ENCODE measurements at regions not wholly inside any gene's neighbourhood (a gene's known extent, or its start where the extent isn't known, plus 50 kb on each side); places are given as distances from the start of the nearest gene placed in this dataset.

DNA sequence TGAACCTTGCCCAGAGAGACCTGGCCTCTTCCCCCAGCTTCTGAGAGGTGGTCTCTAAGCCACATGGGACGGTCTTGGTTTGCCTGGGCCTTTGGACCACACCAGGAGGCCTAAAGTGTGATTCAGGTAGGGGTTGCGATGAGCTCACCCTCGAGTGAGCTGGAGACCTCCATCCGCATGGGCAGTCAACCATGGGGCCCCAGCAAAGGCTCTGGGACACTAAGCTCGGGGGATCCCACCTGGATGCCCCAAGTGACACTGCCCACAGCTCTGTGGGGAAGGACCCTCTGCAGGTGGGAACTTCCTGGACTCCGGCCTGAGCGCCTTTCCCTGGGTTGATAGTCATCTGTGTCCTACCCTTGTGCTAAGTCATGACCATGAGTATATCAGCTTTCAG lies 57.1 kb upstream of the FAM20C start:
- CTCF ChIA-PET = no interaction called here
- POLR2A ChIA-PET = no interaction called here
- TF ChIP-seq ZNF671 (CRISPR knock-in tag; IDR thresholded peaks at IDR 0.05) (no peak), OVOL2 (CRISPR knock-in tag; IDR thresholded peaks at IDR 0.05; ENCODE audit: borderline replicate concordance) (no peak), SMAD3 (CRISPR knock-in tag; IDR thresholded peaks at IDR 0.05; ENCODE audit: borderline replicate concordance) (no peak), ETV6 (CRISPR knock-in tag; IDR thresholded peaks at IDR 0.05) (no peak), KAT7 (CRISPR knock-in tag; IDR thresholded peaks at IDR 0.05; ENCODE audit: borderline replicate concordance) (no peak), JAZF1 (CRISPR knock-in tag; IDR thresholded peaks at IDR 0.05) (no peak), RORB (CRISPR knock-in tag; IDR thresholded peaks at IDR 0.05) (no peak), NR2C2 (CRISPR knock-in tag; IDR thresholded peaks at IDR 0.05) (no peak), ZNF232 (CRISPR knock-in tag; IDR thresholded peaks at IDR 0.05) (no peak)
- TF ChIP-seq, protein P1, sequence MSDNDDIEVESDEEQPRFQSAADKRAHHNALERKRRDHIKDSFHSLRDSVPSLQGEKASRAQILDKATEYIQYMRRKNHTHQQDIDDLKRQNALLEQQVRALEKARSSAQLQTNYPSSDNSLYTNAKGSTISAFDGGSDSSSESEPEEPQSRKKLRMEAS (CRISPR knock-in tag; IDR thresholded peaks at IDR 0.05) = no peak
- Mint-ChIP-seq H3K4me1 (peaks cover 19% of the 10 kb centered on the region), H3K27me3 (ENCODE audit: low read depth) (no peaks in the 10 kb centered on the region), H3K27ac (no peak overlapping the region), H3K4me3 (no peak overlapping the region), H3K9me3 (no peaks in the 10 kb centered on the region), H3K36me3 (no peaks in the 10 kb centered on the region)
- DNase-seq (ENCODE audit: low spot score) (no peak), ATAC-seq (no peak)

DNA sequence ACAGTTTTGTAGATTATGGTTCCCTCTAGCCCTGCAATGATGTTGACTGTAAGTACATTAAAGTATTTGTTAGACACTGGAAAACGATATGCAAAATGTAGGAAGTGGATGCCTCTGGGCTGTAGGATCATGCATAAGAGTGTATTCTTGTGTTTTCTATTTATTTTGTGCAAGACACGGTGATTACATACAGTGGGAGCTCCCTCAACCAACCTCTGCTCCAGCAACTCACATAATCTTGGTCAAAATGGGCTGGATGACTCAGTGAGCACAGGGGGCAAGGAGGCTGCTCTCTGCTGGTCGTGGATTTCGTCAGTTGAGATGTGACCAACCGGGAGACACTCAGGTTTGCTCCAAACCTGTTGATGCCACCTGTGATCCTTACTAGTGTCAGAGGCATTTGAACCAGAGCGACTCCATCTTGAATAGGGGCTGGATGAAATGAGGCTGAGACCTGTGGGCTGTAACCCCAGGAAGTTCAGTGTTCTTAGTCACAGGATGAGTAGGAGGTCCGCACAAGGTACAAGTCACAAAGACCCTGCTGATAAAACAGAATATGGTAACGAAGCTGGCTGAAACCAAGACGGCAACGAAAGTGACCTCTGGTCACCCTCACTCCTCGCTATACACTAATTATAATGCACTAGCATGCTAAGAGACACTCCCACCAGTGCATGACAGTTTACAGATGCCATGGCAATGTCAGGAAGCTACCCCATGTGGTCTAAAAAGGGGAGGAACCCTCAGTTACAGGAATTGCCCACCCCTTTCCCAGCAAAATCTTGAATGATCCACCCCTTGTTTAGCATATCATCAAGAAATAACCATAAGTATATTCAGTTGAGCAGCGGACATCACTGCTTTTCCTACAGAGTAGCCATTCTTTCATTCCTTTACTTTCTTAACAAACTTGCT lies 56.4 kb upstream of the FAM20C start:
- peaks cover 20% of the 10 kb centered on the region for H3K4me1 Mint-ChIP-seq
- no peak overlapping the region for H3K27ac Mint-ChIP-seq
- POLR2A ChIA-PET = no interaction called here
- DNase-seq (ENCODE audit: low spot score) (no peak), ATAC-seq (no peak)
- H3K4me3 Mint-ChIP-seq = no peak overlapping the region
- no peaks in the 10 kb centered on the region for H3K36me3 Mint-ChIP-seq
- no peaks in the 10 kb centered on the region for H3K27me3 Mint-ChIP-seq (ENCODE audit: low read depth)
- CTCF ChIA-PET = no interaction called here
- no peaks in the 10 kb centered on the region for H3K9me3 Mint-ChIP-seq
- TF ChIP-seq, protein P2, sequence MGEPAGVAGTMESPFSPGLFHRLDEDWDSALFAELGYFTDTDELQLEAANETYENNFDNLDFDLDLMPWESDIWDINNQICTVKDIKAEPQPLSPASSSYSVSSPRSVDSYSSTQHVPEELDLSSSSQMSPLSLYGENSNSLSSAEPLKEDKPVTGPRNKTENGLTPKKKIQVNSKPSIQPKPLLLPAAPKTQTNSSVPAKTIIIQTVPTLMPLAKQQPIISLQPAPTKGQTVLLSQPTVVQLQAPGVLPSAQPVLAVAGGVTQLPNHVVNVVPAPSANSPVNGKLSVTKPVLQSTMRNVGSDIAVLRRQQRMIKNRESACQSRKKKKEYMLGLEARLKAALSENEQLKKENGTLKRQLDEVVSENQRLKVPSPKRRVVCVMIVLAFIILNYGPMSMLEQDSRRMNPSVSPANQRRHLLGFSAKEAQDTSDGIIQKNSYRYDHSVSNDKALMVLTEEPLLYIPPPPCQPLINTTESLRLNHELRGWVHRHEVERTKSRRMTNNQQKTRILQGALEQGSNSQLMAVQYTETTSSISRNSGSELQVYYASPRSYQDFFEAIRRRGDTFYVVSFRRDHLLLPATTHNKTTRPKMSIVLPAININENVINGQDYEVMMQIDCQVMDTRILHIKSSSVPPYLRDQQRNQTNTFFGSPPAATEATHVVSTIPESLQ (CRISPR knock-in tag; IDR thresholded peaks at IDR 0.05) = no peak
- TF ChIP-seq, protein P3, sequence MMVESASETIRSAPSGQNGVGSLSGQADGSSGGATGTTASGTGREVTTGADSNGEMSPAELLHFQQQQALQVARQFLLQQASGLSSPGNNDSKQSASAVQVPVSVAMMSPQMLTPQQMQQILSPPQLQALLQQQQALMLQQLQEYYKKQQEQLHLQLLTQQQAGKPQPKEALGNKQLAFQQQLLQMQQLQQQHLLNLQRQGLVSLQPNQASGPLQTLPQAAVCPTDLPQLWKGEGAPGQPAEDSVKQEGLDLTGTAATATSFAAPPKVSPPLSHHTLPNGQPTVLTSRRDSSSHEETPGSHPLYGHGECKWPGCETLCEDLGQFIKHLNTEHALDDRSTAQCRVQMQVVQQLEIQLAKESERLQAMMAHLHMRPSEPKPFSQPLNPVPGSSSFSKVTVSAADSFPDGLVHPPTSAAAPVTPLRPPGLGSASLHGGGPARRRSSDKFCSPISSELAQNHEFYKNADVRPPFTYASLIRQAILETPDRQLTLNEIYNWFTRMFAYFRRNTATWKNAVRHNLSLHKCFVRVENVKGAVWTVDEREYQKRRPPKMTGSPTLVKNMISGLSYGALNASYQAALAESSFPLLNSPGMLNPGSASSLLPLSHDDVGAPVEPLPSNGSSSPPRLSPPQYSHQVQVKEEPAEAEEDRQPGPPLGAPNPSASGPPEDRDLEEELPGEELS (CRISPR knock-in tag; IDR thresholded peaks at IDR 0.05) = no peak
- TF ChIP-seq ZNF219 (CRISPR knock-in tag; IDR thresholded peaks at IDR 0.05; ENCODE audit: borderline replicate concordance) (no peak), ZNF138 (CRISPR knock-in tag; conservative IDR thresholded peaks at IDR 0.05) (no peak), ZNF232 (CRISPR knock-in tag; IDR thresholded peaks at IDR 0.05) (no peak), ZNF317 (CRISPR knock-in tag; IDR thresholded peaks at IDR 0.05; ENCODE audit: borderline replicate concordance, low read depth) (no peak)
- TF ChIP-seq, protein P1 (CRISPR knock-in tag; IDR thresholded peaks at IDR 0.05) = no peak
- TF ChIP-seq, protein P4, sequence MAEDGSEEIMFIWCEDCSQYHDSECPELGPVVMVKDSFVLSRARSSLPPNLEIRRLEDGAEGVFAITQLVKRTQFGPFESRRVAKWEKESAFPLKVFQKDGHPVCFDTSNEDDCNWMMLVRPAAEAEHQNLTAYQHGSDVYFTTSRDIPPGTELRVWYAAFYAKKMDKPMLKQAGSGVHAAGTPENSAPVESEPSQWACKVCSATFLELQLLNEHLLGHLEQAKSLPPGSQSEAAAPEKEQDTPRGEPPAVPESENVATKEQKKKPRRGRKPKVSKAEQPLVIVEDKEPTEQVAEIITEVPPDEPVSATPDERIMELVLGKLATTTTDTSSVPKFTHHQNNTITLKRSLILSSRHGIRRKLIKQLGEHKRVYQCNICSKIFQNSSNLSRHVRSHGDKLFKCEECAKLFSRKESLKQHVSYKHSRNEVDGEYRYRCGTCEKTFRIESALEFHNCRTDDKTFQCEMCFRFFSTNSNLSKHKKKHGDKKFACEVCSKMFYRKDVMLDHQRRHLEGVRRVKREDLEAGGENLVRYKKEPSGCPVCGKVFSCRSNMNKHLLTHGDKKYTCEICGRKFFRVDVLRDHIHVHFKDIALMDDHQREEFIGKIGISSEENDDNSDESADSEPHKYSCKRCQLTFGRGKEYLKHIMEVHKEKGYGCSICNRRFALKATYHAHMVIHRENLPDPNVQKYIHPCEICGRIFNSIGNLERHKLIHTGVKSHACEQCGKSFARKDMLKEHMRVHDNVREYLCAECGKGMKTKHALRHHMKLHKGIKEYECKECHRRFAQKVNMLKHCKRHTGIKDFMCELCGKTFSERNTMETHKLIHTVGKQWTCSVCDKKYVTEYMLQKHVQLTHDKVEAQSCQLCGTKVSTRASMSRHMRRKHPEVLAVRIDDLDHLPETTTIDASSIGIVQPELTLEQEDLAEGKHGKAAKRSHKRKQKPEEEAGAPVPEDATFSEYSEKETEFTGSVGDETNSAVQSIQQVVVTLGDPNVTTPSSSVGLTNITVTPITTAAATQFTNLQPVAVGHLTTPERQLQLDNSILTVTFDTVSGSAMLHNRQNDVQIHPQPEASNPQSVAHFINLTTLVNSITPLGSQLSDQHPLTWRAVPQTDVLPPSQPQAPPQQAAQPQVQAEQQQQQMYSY (CRISPR knock-in tag; IDR thresholded peaks at IDR 0.05) = no peak
- TF ChIP-seq, protein P5, sequence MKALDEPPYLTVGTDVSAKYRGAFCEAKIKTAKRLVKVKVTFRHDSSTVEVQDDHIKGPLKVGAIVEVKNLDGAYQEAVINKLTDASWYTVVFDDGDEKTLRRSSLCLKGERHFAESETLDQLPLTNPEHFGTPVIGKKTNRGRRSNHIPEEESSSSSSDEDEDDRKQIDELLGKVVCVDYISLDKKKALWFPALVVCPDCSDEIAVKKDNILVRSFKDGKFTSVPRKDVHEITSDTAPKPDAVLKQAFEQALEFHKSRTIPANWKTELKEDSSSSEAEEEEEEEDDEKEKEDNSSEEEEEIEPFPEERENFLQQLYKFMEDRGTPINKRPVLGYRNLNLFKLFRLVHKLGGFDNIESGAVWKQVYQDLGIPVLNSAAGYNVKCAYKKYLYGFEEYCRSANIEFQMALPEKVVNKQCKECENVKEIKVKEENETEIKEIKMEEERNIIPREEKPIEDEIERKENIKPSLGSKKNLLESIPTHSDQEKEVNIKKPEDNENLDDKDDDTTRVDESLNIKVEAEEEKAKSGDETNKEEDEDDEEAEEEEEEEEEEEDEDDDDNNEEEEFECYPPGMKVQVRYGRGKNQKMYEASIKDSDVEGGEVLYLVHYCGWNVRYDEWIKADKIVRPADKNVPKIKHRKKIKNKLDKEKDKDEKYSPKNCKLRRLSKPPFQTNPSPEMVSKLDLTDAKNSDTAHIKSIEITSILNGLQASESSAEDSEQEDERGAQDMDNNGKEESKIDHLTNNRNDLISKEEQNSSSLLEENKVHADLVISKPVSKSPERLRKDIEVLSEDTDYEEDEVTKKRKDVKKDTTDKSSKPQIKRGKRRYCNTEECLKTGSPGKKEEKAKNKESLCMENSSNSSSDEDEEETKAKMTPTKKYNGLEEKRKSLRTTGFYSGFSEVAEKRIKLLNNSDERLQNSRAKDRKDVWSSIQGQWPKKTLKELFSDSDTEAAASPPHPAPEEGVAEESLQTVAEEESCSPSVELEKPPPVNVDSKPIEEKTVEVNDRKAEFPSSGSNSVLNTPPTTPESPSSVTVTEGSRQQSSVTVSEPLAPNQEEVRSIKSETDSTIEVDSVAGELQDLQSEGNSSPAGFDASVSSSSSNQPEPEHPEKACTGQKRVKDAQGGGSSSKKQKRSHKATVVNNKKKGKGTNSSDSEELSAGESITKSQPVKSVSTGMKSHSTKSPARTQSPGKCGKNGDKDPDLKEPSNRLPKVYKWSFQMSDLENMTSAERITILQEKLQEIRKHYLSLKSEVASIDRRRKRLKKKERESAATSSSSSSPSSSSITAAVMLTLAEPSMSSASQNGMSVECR (CRISPR knock-in tag; IDR thresholded peaks at IDR 0.05; ENCODE audit: borderline replicate concordance) = no peak
- TF ChIP-seq, protein P6, sequence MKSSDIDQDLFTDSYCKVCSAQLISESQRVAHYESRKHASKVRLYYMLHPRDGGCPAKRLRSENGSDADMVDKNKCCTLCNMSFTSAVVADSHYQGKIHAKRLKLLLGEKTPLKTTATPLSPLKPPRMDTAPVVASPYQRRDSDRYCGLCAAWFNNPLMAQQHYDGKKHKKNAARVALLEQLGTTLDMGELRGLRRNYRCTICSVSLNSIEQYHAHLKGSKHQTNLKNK (CRISPR knock-in tag; IDR thresholded peaks at IDR 0.05) = no peak
- TF ChIP-seq, protein P7, sequence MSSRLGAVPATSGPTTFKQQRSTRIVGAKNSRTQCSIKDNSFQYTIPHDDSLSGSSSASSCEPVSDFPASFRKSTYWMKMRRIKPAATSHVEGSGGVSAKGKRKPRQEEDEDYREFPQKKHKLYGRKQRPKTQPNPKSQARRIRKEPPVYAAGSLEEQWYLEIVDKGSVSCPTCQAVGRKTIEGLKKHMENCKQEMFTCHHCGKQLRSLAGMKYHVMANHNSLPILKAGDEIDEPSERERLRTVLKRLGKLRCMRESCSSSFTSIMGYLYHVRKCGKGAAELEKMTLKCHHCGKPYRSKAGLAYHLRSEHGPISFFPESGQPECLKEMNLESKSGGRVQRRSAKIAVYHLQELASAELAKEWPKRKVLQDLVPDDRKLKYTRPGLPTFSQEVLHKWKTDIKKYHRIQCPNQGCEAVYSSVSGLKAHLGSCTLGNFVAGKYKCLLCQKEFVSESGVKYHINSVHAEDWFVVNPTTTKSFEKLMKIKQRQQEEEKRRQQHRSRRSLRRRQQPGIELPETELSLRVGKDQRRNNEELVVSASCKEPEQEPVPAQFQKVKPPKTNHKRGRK (CRISPR knock-in tag; IDR thresholded peaks at IDR 0.05; ENCODE audit: borderline replicate concordance) = no peak
